ENCODE measurements at regions not wholly inside any gene's neighbourhood (a gene's known extent, or its start where the extent isn't known, plus 50 kb on each side); places are given as distances from the start of the nearest gene placed in this dataset.
"Not testable (repeated sequence)": the region's sequence is repeated elsewhere in the genome, so short reads cannot be mapped to it uniquely, and the experiment has no call there.

- no peaks in the 10 kb centered on the region for H3K27me3 ChIP-seq
- intact Hi-C loops (cut with DNase I): no loop called here
- DNase-seq (peak in 1 of 4 donors; percentile 49), ATAC-seq (no peak)
- no peaks in the 10 kb centered on the region for H3K4me1 ChIP-seq
- no peaks in the 10 kb centered on the region for H3K36me3 ChIP-seq
- no peaks in the 10 kb centered on the region for H3K9me3 ChIP-seq
- H3K4me3 ChIP-seq: no peak overlapping the region
- no peak for TF ChIP-seq CTCF (IDR thresholded peaks at IDR 0.05)
- no peak overlapping the region for H3K27ac ChIP-seq
Observed at GRCh38 chr20:25848222-25848621, 151.6 kb upstream of the ZNF337 start.

- H3K9me3 ChIP-seq: not testable (repeated sequence)
- ATAC-seq: peak; percentile 58
Observed at GRCh38 chr20:25844640-25845039, 148.0 kb upstream of the ZNF337 start.

GRCh38 chr20:25813511-25813910 is 116.9 kb upstream of the ZNF337 start:
- H3K27ac ChIP-seq; DNase-seq; H3K36me3 ChIP-seq; ATAC-seq; H3K4me1 ChIP-seq; H3K4me3 ChIP-seq; intact Hi-C loops (cut with DNase I); H3K9me3 ChIP-seq; H3K27me3 ChIP-seq: not testable (repeated sequence)

More at GRCh38 chr20:25844640-25845039, 148.0 kb upstream of the ZNF337 start:
- H3K36me3 ChIP-seq; H3K27ac ChIP-seq; H3K27me3 ChIP-seq; DNase-seq; intact Hi-C loops (cut with DNase I); H3K4me1 ChIP-seq; H3K4me3 ChIP-seq: not testable (repeated sequence)

- ATAC-seq: peak; percentile 78
- not testable (repeated sequence) for H3K27ac ChIP-seq
Observed at GRCh38 chr20:25798174-25798993, 101.7 kb upstream of the ZNF337 start.

GRCh38 chr20:25797062-25797461 is 100.4 kb upstream of the ZNF337 start:
- intact Hi-C loops (cut with DNase I); H3K4me3 ChIP-seq; H3K9me3 ChIP-seq; H3K4me1 ChIP-seq; H3K36me3 ChIP-seq; ATAC-seq; H3K27me3 ChIP-seq; H3K27ac ChIP-seq; DNase-seq: not testable (repeated sequence)

More at GRCh38 chr20:25798174-25798993, 101.7 kb upstream of the ZNF337 start:
- H3K4me1 ChIP-seq; H3K4me3 ChIP-seq; H3K36me3 ChIP-seq; H3K9me3 ChIP-seq; DNase-seq; H3K27me3 ChIP-seq; intact Hi-C loops (cut with DNase I): not testable (repeated sequence)

GRCh38 chr20:25777241-25777640 is 80.6 kb upstream of the ZNF337 start:
- DNase-seq; H3K27me3 ChIP-seq; intact Hi-C loops (cut with DNase I); H3K27ac ChIP-seq; H3K36me3 ChIP-seq; ATAC-seq; H3K4me3 ChIP-seq; H3K9me3 ChIP-seq; H3K4me1 ChIP-seq: not testable (repeated sequence)

- peak in 1 of 4 donors; percentile 47 for DNase-seq
- ATAC-seq; H3K36me3 ChIP-seq; H3K9me3 ChIP-seq; H3K27me3 ChIP-seq; H3K27ac ChIP-seq; intact Hi-C loops (cut with DNase I); H3K4me3 ChIP-seq; H3K4me1 ChIP-seq: not testable (repeated sequence)
Observed at GRCh38 chr20:25774711-25775110, 78.1 kb upstream of the ZNF337 start.

- not testable (repeated sequence) for H3K27me3 ChIP-seq, H3K4me1 ChIP-seq, H3K36me3 ChIP-seq
Observed at GRCh38 chr20:25774203-25774602, 77.5 kb upstream of the ZNF337 start.

GRCh38 chr20:25772437-25772836 is 75.8 kb upstream of the ZNF337 start:
- H3K27me3 ChIP-seq; H3K9me3 ChIP-seq; H3K27ac ChIP-seq; H3K4me1 ChIP-seq; ATAC-seq; DNase-seq; H3K4me3 ChIP-seq; H3K36me3 ChIP-seq; intact Hi-C loops (cut with DNase I): not testable (repeated sequence)

More at GRCh38 chr20:25774203-25774602, 77.5 kb upstream of the ZNF337 start:
- intact Hi-C loops (cut with DNase I); H3K27ac ChIP-seq; H3K4me3 ChIP-seq; ATAC-seq; H3K9me3 ChIP-seq: not testable (repeated sequence)
- peak in 1 of 4 donors; percentile 73 for DNase-seq

- H3K36me3 ChIP-seq; ATAC-seq; H3K9me3 ChIP-seq; H3K27me3 ChIP-seq; DNase-seq; H3K27ac ChIP-seq; H3K4me3 ChIP-seq; H3K4me1 ChIP-seq; intact Hi-C loops (cut with DNase I): not testable (repeated sequence)
Observed at GRCh38 chr20:25771818-25772217, 75.2 kb upstream of the ZNF337 start.
